ENCODE measurements at regions not wholly inside any gene's neighbourhood (a gene's known extent, or its start where the extent isn't known, plus 50 kb on each side); places are given as distances from the start of the nearest gene placed in this dataset.

DNA sequence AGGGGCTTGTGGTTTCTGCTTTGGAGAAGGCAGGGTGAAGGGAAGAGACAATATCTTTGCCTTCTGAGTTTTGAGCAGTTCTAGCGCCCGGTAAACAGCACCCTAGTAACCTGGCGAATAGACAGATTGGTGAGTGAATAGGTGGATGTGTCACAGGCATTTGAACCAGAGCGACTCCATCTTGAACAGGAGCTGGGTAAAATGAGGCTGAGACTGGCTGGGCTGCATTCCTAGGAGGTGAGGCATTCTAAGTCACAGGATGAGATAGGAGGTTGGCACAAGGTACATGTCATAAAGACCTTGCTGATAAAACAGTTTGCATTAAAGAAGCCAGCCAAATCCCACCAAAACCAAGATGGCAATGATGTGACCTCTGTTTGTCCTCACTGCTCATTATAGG is 643.6 kb upstream of the TMEM132C start:
- H3K9ac ChIP-seq (replicated peaks; ENCODE audit: extremely low read depth, insufficient read depth, low read length) = no peak overlapping the region
- FAIRE-seq (no peak), DNase-seq (ENCODE audit: low read depth, low spot score) (no peak)
- peaks cover 5% of the 10 kb centered on the region for H3K9me3 ChIP-seq (replicated peaks; ENCODE audit: control insufficient read depth, insufficient read depth, low read length)
- no peak overlapping the region for H3K4me3 ChIP-seq (replicated peaks in 1 of 3; ENCODE audit: insufficient read depth in 1 of 3, low read depth in 1 of 3, low read length in 3 of 3)
- intact Hi-C loops (cut with micrococcal nuclease) (no loop called here), dilution Hi-C loops (cut with MboI; ENCODE audit: extremely low pct_ligation_motif_present, low sequenced_read_pairs) (no loop called here)
- TF ChIP-seq MYC (IDR thresholded peaks at IDR 0.05; ENCODE audit: low read depth, low read length) = no peak
- TF ChIP-seq MAX (IDR thresholded peaks at IDR 0.05; ENCODE audit: insufficient read depth, insufficient read length) = no peak
- no peak for TF ChIP-seq FOS (IDR thresholded peaks at IDR 0.05; ENCODE audit: borderline replicate concordance, insufficient read depth, low read length)
- no peak for TF ChIP-seq JUN (IDR thresholded peaks at IDR 0.05; ENCODE audit: borderline replicate concordance, insufficient read depth, insufficient read length, low read depth)
- no peak for TF ChIP-seq CTCF (IDR thresholded peaks at IDR 0.05; ENCODE audit: extremely low read depth in 1 of 2, insufficient read depth in 1 of 2, low read depth in 1 of 2, low read length in 2 of 2)
- TF ChIP-seq POLR2A (IDR thresholded peaks at IDR 0.05; ENCODE audit: low read depth, low read length) = no peak
- TF ChIP-seq POLR2AphosphoS5 (IDR thresholded peaks at IDR 0.05; ENCODE audit: insufficient read depth, low read depth, low read length) = no peak
- TF ChIP-seq EZH2 (IDR thresholded peaks at IDR 0.05; ENCODE audit: borderline replicate concordance, low read depth, low read length, severe bottlenecking) = no peak
- TF ChIP-seq GATA2 (IDR thresholded peaks at IDR 0.05; ENCODE audit: insufficient read depth, insufficient read length, low read depth, low read length) = no peak
- H3K4me2 ChIP-seq (ENCODE audit: insufficient read depth, low read length) = no peak overlapping the region
- H3K4me1 ChIP-seq (ENCODE audit: control insufficient read depth, extremely low read depth, insufficient read depth, low read length) = no peaks in the 10 kb centered on the region
- no TSS peak for BruUV-seq (replicated peaks)
- H4K20me1 ChIP-seq (replicated peaks; ENCODE audit: control insufficient read depth, extremely low read depth, insufficient read depth, low read length) = no peaks in the 10 kb centered on the region
- no peak overlapping the region for H3K27ac ChIP-seq (ENCODE audit: insufficient read depth, low read depth, low read length)
- H3K79me2 ChIP-seq (ENCODE audit: control insufficient read depth, insufficient read depth, low read length) = no peaks in the 10 kb centered on the region
- H3K36me3 ChIP-seq (ENCODE audit: control insufficient read depth in 2 of 2, extremely low read depth in 1 of 2, insufficient read depth in 2 of 2, low read length in 2 of 2) = no peaks in the 10 kb centered on the region
- no peaks in the 10 kb centered on the region for H3K9me1 ChIP-seq (replicated peaks; ENCODE audit: control insufficient read depth, extremely low read depth, insufficient read depth, low read length)
- POLR2A ChIA-PET = no interaction called here
- H3K27me3 ChIP-seq (ENCODE audit: control insufficient read depth in 2 of 2, insufficient read depth in 2 of 2, low read length in 2 of 2) = no peaks in the 10 kb centered on the region
- CTCF ChIA-PET = no interaction called here
- H2AFZ ChIP-seq (ENCODE audit: low read depth, low read length) = no peak overlapping the region

Measured in endothelial cell of umbilical vein (primary cell).